GM12878 (cell line): ENCODE measurements at regions not wholly inside any gene's neighbourhood (a gene's known extent, or its start where the extent isn't known, plus 50 kb on each side); places are given as distances from the start of the nearest gene placed in this dataset.

ENCODE experiments used
- ATAC-seq: fragments of 200-7000 bp; cut with Tn5 transposase; 3 replicates; pipeline ENCODE4 v1.9.1; 2020; ENCODE audit warnings: mild to moderate bottlenecking, moderate library complexity
- BruUV-seq: library from RNA; stranded (reverse); fragments of 400-500 nt; replicated peaks from 2 replicates; lab custom pipeline; 2021; lab: Mats Ljungman, UMichigan
- CTCF ChIA-PET: fragments of 300-600 bp; sonication (Branson Sonifier 250); formaldehyde crosslinking; extraction: SDS; loops from one replicate; lab custom pipeline; 2021; ENCODE audit warnings: inconsistent platforms; lab: Yijun Ruan, JAX
- POLR2A ChIA-PET: fragments of 350-600 bp; formaldehyde crosslinking; extraction: SDS; loops from one replicate; lab custom pipeline; 2021; ENCODE audit warnings: inconsistent platforms; lab: Charles Lee
- RAD21 ChIA-PET: fragments of 300-600 bp; sonication (Branson Sonifier 250); formaldehyde crosslinking; loops from one replicate; lab custom pipeline; 2023; ENCODE audit warnings: antibody characterized with exemption; ENCODE audit not compliant: unreplicated experiment; lab: Charles Lee
- SMC1A ChIA-PET: fragments of 300-600 bp; sonication (Branson Sonifier 250); formaldehyde crosslinking; loops from one replicate; lab custom pipeline; 2023; ENCODE audit not compliant: unreplicated experiment, uncharacterized antibody; lab: Charles Lee
- DNase-seq: peaks from one replicate; pipeline ENCODE4 v3.0.0-alpha.2; 2011; ENCODE audit warnings: low read depth, low spot score
- FAIRE-seq: peaks from 3 replicates; lab custom pipeline; 2011; peaks lifted over from hg19 to GRCh38; lab: Jason Lieb, UNC
- H2AFZ ChIP-seq: 2 replicates; pipeline ENCODE4 v1.6.0; 2011; ENCODE audit warnings: low read depth, low read length, control low read depth; ENCODE audit not compliant: control insufficient read depth
- H3K27ac ChIP-seq: 2 replicates; pipeline ENCODE4 v1.5.1; 2011; ENCODE audit warnings: control low read depth; ENCODE audit not compliant: control insufficient read depth, insufficient read depth
- H3K27me3 ChIP-seq, 2 experiments: replicated peaks in 1 of 2; 2 replicates each; pipeline versions ENCODE4 v1.6.0 to v1.6.1; 2011; ENCODE audit warnings: low read length in 1 of 2; ENCODE audit not compliant: control insufficient read depth in 2 of 2, insufficient read depth in 2 of 2
- H3K36me3 ChIP-seq, 2 experiments: 2 replicates each; pipeline ENCODE4 v1.5.1; 2011; ENCODE audit warnings: low read length in 1 of 2; ENCODE audit not compliant: control insufficient read depth in 2 of 2, insufficient read depth in 2 of 2
- H3K4me1 ChIP-seq: 2 replicates; pipeline ENCODE4 v1.6.1; 2011; ENCODE audit warnings: mild to moderate bottlenecking, low read length, moderate library complexity, mixed read lengths; ENCODE audit not compliant: control insufficient read depth, insufficient read depth
- H3K4me2 ChIP-seq: 2 replicates; pipeline ENCODE4 v1.6.0; 2011; ENCODE audit warnings: control low read depth; ENCODE audit not compliant: control insufficient read depth, insufficient read depth
- H3K4me3 ChIP-seq: fragments of 200-600 bp; sonication (generic); 2 replicates; pipeline ENCODE4 v1.5.1; 2016
- H3K79me2 ChIP-seq: 2 replicates; pipeline ENCODE4 v1.6.0; 2011; ENCODE audit warnings: low read length; ENCODE audit not compliant: control insufficient read depth, insufficient read depth
- H3K9ac ChIP-seq: 2 replicates; pipeline ENCODE4 v1.8.0; 2011; ENCODE audit warnings: low read length, control low read depth, mixed read lengths; ENCODE audit not compliant: control insufficient read depth, insufficient read depth
- H3K9me3 ChIP-seq: replicated peaks from 3 replicates; pipeline ENCODE4 v1.5.1; 2011; ENCODE audit warnings: mild to moderate bottlenecking, low read length; ENCODE audit not compliant: control insufficient read depth, insufficient read depth
- H4K20me1 ChIP-seq: 2 replicates; pipeline ENCODE4 v1.6.0; 2011; ENCODE audit not compliant: control insufficient read depth, insufficient read depth
- CHD4 ChIP-seq: fragments of 200-600 bp; sonication (generic); IDR thresholded peaks from 2 replicates; pipeline ENCODE4 v1.6.1; 2016; ENCODE audit warnings: mild to moderate bottlenecking
- ETV6 ChIP-seq, 2 experiments: fragments of 450-650 bp in 1 of 2; IDR thresholded peaks in 1 of 2; conservative IDR thresholded peaks in 1 of 2; 2 replicates each; pipeline ENCODE4 v1.6.1; 2014; ENCODE audit warnings: antibody characterized with exemption in 1 of 2, borderline replicate concordance in 1 of 2, low read depth in 1 of 2, mild to moderate bottlenecking in 1 of 2, moderate library complexity in 1 of 2
- JUND ChIP-seq: IDR thresholded peaks from 2 replicates; pipeline ENCODE4 v1.6.1; 2012; ENCODE audit warnings: low read depth, mild to moderate bottlenecking, low read length, improper control_type of control experiment, moderate library complexity
- NR2C2 ChIP-seq: IDR thresholded peaks from 2 replicates; pipeline ENCODE4 v1.6.1; 2011; ENCODE audit warnings: borderline replicate concordance, low read depth; ENCODE audit not compliant: control insufficient read depth, insufficient read length
- PAX8 ChIP-seq: fragments of 450-650 bp; IDR thresholded peaks from 2 replicates; pipeline ENCODE4 v1.6.1; 2017; ENCODE audit warnings: mild to moderate bottlenecking, moderate library complexity
- POU2F2 ChIP-seq: IDR thresholded peaks from 3 replicates; pipeline ENCODE4 v1.6.1; 2011; ENCODE audit warnings: low read depth, mild to moderate bottlenecking, low read length, borderline replicate concordance
- SMAD5 ChIP-seq: IDR thresholded peaks from 2 replicates; pipeline ENCODE4 v1.6.1; 2016; ENCODE audit warnings: antibody characterized with exemption, low read depth
- TARDBP ChIP-seq: IDR thresholded peaks from 2 replicates; pipeline ENCODE4 v1.6.1; 2016; ENCODE audit warnings: borderline replicate concordance
- TCF3 ChIP-seq: IDR thresholded peaks from 2 replicates; pipeline ENCODE4 v1.6.1; 2012; ENCODE audit warnings: low read depth, mild to moderate bottlenecking, low read length, borderline replicate concordance; ENCODE audit not compliant: insufficient read depth
- YY1 ChIP-seq: IDR thresholded peaks from 2 replicates; pipeline ENCODE4 v1.6.1; 2011; ENCODE audit warnings: low read depth, mild to moderate bottlenecking, low read length
- ZNF384 ChIP-seq: IDR thresholded peaks from 2 replicates; pipeline ENCODE4 v1.6.1; 2012; ENCODE audit warnings: low read depth, mild to moderate bottlenecking, low read length, improper control_type of control experiment, borderline replicate concordance
- ZZZ3 ChIP-seq: IDR thresholded peaks from 2 replicates; pipeline ENCODE4 v1.6.1; 2011; ENCODE audit warnings: low read depth; ENCODE audit not compliant: control insufficient read depth, insufficient read length
- WGBS: methylation state at CpG from one replicate; pipeline ENCODE4 v1.1.6; 2016; ENCODE audit warnings: low lambda C conversion rate; ENCODE audit not compliant: insufficient replicate concordance, insufficient coverage; ENCODE audit errors: missing lambda C conversion rate; 5-methylcytosine and 5-hydroxymethylcytosine counted together
- in situ Hi-C: fragments of 300-500 bp; cut with MboI; formaldehyde crosslinking; loops from 9 replicates; pipeline ENCODE4 v1.14.3; 2018; ENCODE audit warnings: mixed read lengths
- intact Hi-C: fragments of 100-400 bp; cut with micrococcal nuclease; formaldehyde crosslinking; loops from one replicate; pipeline ENCODE4 v1.14.2; 2022; ENCODE audit not compliant: unreplicated experiment
- TF ChIP-seq, protein P1 (sequence below): fragments of 450-650 bp; IDR thresholded peaks from 2 replicates; pipeline ENCODE4 v1.6.1; 2018; ENCODE audit warnings: borderline replicate concordance, mild to moderate bottlenecking; ENCODE audit not compliant: partially characterized antibody
- TF ChIP-seq, protein P2 (sequence below): fragments of 450-650 bp; IDR thresholded peaks from 2 replicates; pipeline ENCODE4 v1.6.1; 2016; ENCODE audit warnings: mild to moderate bottlenecking
- TF ChIP-seq, protein P3 (sequence below): fragments of 150-350 bp; IDR thresholded peaks from 2 replicates; pipeline ENCODE4 v1.6.1; 2014; ENCODE audit warnings: mild to moderate bottlenecking, low read depth, low read length

DNA sequence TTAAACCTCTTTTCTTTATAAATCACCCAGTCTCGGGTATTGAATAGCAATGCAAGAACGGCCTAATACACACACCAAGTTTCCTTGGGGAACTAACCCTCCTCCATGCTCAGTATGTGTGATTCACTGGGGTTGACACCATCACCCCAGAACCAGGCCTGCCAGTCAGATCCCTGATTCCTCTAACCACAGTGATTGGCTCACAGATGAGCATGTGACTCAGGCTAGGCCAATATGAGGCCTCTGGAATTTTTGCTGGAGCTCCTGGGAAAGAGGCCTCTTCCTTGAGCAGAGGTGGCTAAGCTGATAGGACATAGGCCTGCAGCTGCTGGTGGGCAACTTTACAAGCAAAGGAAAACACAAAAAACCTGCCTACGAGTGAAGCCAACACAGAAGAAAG is 74.7 kb upstream of the ZBTB40 start:
- intact Hi-C loops = no loop called here
- TF ChIP-seq, protein P1, sequence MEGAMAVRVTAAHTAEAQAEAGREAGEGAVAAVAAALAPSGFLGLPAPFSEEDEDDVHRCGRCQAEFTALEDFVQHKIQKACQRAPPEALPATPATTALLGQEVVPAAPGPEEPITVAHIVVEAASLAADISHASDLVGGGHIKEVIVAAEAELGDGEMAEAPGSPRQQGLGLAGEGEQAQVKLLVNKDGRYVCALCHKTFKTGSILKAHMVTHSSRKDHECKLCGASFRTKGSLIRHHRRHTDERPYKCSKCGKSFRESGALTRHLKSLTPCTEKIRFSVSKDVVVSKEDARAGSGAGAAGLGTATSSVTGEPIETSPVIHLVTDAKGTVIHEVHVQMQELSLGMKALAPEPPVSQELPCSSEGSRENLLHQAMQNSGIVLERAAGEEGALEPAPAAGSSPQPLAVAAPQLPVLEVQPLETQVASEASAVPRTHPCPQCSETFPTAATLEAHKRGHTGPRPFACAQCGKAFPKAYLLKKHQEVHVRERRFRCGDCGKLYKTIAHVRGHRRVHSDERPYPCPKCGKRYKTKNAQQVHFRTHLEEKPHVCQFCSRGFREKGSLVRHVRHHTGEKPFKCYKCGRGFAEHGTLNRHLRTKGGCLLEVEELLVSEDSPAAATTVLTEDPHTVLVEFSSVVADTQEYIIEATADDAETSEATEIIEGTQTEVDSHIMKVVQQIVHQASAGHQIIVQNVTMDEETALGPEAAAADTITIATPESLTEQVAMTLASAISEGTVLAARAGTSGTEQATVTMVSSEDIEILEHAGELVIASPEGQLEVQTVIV = no peak
- TF ChIP-seq PAX8 = no peak
- TF ChIP-seq JUND = no peak
- TF ChIP-seq NR2C2 = no peak
- TF ChIP-seq TARDBP = no peak
- TF ChIP-seq ETV6 (conservative IDR thresholded peaks at IDR 0.05 in 1 of 2, IDR thresholded peaks at IDR 0.05 in 1 of 2; ENCODE audit: borderline replicate concordance in 1 of 2, low read depth in 1 of 2) = no peak
- TF ChIP-seq, protein P2, sequence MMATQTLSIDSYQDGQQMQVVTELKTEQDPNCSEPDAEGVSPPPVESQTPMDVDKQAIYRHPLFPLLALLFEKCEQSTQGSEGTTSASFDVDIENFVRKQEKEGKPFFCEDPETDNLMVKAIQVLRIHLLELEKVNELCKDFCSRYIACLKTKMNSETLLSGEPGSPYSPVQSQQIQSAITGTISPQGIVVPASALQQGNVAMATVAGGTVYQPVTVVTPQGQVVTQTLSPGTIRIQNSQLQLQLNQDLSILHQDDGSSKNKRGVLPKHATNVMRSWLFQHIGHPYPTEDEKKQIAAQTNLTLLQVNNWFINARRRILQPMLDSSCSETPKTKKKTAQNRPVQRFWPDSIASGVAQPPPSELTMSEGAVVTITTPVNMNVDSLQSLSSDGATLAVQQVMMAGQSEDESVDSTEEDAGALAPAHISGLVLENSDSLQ = no peak
- TF ChIP-seq, protein P3, sequence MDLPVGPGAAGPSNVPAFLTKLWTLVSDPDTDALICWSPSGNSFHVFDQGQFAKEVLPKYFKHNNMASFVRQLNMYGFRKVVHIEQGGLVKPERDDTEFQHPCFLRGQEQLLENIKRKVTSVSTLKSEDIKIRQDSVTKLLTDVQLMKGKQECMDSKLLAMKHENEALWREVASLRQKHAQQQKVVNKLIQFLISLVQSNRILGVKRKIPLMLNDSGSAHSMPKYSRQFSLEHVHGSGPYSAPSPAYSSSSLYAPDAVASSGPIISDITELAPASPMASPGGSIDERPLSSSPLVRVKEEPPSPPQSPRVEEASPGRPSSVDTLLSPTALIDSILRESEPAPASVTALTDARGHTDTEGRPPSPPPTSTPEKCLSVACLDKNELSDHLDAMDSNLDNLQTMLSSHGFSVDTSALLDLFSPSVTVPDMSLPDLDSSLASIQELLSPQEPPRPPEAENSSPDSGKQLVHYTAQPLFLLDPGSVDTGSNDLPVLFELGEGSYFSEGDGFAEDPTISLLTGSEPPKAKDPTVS = no peak
- no peak for TF ChIP-seq ZZZ3
- TF ChIP-seq TCF3 = no peak
- no peak for TF ChIP-seq CHD4
- TF ChIP-seq ZNF384 = no peak
- no peak for TF ChIP-seq YY1
- TF ChIP-seq SMAD5 = no peak
- no peak for TF ChIP-seq POU2F2
- TF ChIP-seq, all 136 proteins: peak for 0
- no peak overlapping the region for H3K27ac ChIP-seq
- no peak for DNase-seq
- no TSS peak for BruUV-seq
- CTCF ChIA-PET = no interaction called here
- no peaks in the 10 kb centered on the region for H3K79me2 ChIP-seq
- SMC1A ChIA-PET = no interaction called here
- H3K36me3 ChIP-seq = no peaks in the 10 kb centered on the region
- POLR2A ChIA-PET = no interaction called here
- peaks cover 0 to 1% of the 10 kb centered on the region in 2 experiments; a peak in 1 of 4 replicates for H3K27me3 ChIP-seq
- H2AFZ ChIP-seq = no peak overlapping the region
- ATAC-seq = no peak
- no peaks in the 10 kb centered on the region for H4K20me1 ChIP-seq
- no peak overlapping the region for H3K4me3 ChIP-seq
- 16% methylated on average over 3 of the region's 3 CpGs for WGBS
- H3K4me1 ChIP-seq = no peaks in the 10 kb centered on the region
- no peak for FAIRE-seq
- H3K9ac ChIP-seq = no peak overlapping the region
- in situ Hi-C loops = no loop called here
- no peak overlapping the region for H3K4me2 ChIP-seq
- H3K9me3 ChIP-seq = no peaks in the 10 kb centered on the region; the same call in 2 of the 3 replicates
- RAD21 ChIA-PET = no interaction called here
